A673 (cell line): ENCODE measurements at regions not wholly inside any gene's neighbourhood (a gene's known extent, or its start where the extent isn't known, plus 50 kb on each side); places are given as distances from the start of the nearest gene placed in this dataset.

Source experiments
- CTCF ChIP-seq: fragments of 300-800, 200-600 bp; sonication (generic); conservative IDR thresholded peaks from 2 replicates; pipeline ENCODE4 v1.5.1; 2017; ENCODE audit warnings: low read depth, mild to moderate bottlenecking, antibody characterized with exemption, low read length, moderate library complexity, mixed read lengths
- EZH2 ChIP-seq: fragments of 200-600 bp; sonication (generic); IDR thresholded peaks from 2 replicates; pipeline ENCODE4 v1.6.1; 2017; ENCODE audit warnings: borderline replicate concordance, low read depth, mild to moderate bottlenecking, mixed read lengths, antibody characterized with exemption, low read length; ENCODE audit not compliant: poor library complexity, severe bottlenecking

GRCh38 chr9:110104261-110104809, 103.6 kb downstream of the C9orf152 start:
- TF ChIP-seq CTCF (no peak), EZH2 (no peak)
